Left ventricle myocardium inferior (tissue), 1 donor: ENCODE measurements at regions not wholly inside any gene's neighbourhood (a gene's known extent, or its start where the extent isn't known, plus 50 kb on each side); places are given as distances from the start of the nearest gene placed in this dataset.

Source experiments
- DNase-seq: peaks from one replicate; pipeline ENCODE4 v3.0.0-alpha.2; 2020
- H3K27ac ChIP-seq: fragments of 200-600 bp; replicated peaks from 2 replicates; pipeline ENCODE4 v1.8.0; 2021
- H3K27me3 ChIP-seq: fragments of 200-600 bp; 2 replicates; pipeline ENCODE4 v1.8.0; 2021; ENCODE audit warnings: low read depth
- H3K36me3 ChIP-seq: fragments of 200-600 bp; 2 replicates; pipeline ENCODE4 v1.8.0; 2021
- H3K4me1 ChIP-seq: fragments of 200-600 bp; 2 replicates; pipeline ENCODE4 v1.8.0; 2021
- H3K4me3 ChIP-seq: fragments of 200-600 bp; 2 replicates; pipeline ENCODE4 v1.8.0; 2021; ENCODE audit warnings: mild to moderate bottlenecking, moderate library complexity
- H3K9me3 ChIP-seq: fragments of 200-600 bp; replicated peaks from 2 replicates; pipeline ENCODE4 v1.8.0; 2021
- intact Hi-C: fragments of 100-400 bp; cut with micrococcal nuclease; formaldehyde crosslinking; loops from one replicate; pipeline ENCODE4 v1.11.0; 2022
- TF ChIP-seq, protein P1 (sequence below): fragments of 200-600 bp; IDR thresholded peaks from 2 replicates; pipeline ENCODE4 v1.8.0; 2021; ENCODE audit warnings: antibody characterized with exemption, mild to moderate bottlenecking, borderline replicate concordance
- donor health status: DM: no; HTN: yes; CAD: no; lungs with severe emphysema.

DNA sequence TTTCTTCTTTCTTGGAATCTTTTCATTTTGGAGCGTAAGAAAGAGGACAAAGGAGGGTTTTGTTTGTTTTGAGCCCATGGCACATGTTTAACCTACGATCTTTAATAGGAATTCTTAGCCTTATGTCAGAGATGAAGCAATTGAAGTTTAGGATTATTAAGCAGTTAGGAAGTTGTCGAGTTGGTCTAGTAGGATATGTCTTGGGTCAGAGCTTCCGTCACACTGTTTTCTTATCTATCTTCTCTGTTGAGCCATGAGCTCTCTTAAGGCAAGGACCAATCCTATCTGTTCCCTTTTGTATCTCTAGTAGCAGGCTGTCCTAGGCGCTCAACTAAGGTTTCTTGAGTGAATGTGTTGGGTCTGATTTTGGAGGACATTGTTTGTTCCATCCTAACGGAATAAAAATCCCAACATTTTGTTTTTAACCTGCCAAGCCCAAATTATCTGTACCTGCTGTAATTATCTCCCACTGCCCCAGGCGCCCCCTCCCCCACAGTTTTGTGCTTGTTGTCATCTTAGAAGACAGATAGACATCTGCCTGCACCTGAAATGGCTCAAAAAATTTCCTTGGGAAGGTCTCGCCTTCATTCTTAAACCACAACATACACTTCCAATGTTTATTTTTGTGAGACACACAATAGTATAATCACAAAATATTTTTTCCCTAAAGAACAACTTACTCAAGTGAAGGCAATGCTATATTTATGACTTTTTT lies 95.3 kb upstream of the GADD45A start:
- no peak overlapping the region for H3K4me3 ChIP-seq
- peaks cover 54% of the 10 kb centered on the region for H3K4me1 ChIP-seq
- peak overlapping the region; percentile 77 for H3K27ac ChIP-seq
- no peak for DNase-seq
- H3K36me3 ChIP-seq, result no peaks in the 10 kb centered on the region
- TF ChIP-seq, protein P1, sequence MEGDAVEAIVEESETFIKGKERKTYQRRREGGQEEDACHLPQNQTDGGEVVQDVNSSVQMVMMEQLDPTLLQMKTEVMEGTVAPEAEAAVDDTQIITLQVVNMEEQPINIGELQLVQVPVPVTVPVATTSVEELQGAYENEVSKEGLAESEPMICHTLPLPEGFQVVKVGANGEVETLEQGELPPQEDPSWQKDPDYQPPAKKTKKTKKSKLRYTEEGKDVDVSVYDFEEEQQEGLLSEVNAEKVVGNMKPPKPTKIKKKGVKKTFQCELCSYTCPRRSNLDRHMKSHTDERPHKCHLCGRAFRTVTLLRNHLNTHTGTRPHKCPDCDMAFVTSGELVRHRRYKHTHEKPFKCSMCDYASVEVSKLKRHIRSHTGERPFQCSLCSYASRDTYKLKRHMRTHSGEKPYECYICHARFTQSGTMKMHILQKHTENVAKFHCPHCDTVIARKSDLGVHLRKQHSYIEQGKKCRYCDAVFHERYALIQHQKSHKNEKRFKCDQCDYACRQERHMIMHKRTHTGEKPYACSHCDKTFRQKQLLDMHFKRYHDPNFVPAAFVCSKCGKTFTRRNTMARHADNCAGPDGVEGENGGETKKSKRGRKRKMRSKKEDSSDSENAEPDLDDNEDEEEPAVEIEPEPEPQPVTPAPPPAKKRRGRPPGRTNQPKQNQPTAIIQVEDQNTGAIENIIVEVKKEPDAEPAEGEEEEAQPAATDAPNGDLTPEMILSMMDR, result no peak
- no peaks in the 10 kb centered on the region for H3K27me3 ChIP-seq
- intact Hi-C loops, result no loop called here
- H3K9me3 ChIP-seq, result no peaks in the 10 kb centered on the region

DNA sequence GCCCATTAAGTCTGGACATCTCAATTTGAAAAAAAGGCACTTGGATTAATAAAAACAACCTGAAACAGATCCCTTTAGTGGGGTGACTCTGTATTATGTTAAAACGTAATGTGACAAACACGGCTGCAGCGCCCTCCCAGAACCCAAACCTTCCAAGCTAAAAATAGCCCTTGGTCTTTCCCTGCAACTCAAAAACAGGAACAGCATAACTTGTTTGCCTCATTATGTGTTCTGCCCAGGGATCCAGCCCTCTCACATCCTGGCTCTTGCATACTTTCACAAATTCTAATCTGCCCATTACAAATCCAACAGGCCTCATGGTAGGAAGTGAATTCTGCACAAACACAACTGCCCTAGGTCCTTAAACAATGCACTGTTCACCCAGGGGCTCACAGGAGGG lies 94.7 kb upstream of the GADD45A start:
- no peak for DNase-seq
- Histone ChIP-seq H3K4me1 (peaks cover 47% of the 10 kb centered on the region), H3K36me3 (no peaks in the 10 kb centered on the region)

DNA sequence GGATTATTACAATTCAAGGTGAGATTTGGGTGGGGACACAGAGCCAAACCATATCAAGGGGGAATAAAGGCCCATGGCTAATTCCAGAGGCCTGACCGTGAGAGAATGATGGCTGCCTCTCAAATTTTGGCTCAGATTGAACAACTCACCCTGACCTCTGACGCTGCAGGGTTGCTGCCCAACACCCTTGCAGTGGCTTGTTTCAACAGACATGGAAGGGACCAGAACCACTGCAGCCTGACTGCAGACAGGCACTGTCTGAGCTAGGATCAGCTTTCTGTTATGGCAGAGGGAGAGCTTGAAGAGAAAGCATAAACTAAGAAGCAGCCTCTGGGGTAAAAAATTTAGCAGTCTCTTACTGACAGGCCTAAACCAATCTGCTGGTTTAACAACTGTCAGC lies 90.2 kb upstream of the GADD45A start:
- TF ChIP-seq, protein P1, result no peak

More for the DNA sequence above, 94.7 kb upstream of the GADD45A start:
- TF ChIP-seq, protein P1, result no peak
- Histone ChIP-seq H3K27ac (peak overlapping the region; percentile 77), H3K9me3 (no peaks in the 10 kb centered on the region), H3K27me3 (no peaks in the 10 kb centered on the region), H3K4me3 (no peak overlapping the region)
- intact Hi-C loops, result no loop called here

DNA sequence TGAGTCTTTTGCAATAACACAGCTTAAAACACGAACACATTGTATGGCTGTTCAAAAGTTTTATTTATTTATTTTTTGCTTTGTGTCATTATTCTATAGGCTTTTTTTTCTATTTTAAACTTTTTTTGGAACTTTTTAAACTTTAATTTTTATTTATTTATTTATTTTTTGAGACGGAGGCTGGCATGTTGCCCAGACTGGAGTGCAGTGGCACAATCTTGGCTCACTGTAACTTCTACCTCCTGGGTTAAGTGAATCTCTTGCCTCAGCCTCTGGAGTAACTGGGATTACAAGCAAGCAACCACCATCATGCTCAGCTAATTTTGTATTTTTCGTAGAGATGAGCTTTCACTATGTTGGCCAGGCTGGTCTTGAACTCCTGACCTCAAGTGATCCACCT lies 88.3 kb upstream of the GADD45A start:
- Histone ChIP-seq H3K9me3 (peaks cover 6% of the 10 kb centered on the region), H3K4me1 (peaks cover 8% of the 10 kb centered on the region), H3K4me3 (no peak overlapping the region), H3K36me3 (no peaks in the 10 kb centered on the region), H3K27ac (no peak overlapping the region), H3K27me3 (no peaks in the 10 kb centered on the region)
- TF ChIP-seq, protein P1, result no peak
- intact Hi-C loops, result no loop called here
- no peak for DNase-seq

More for the DNA sequence above, 90.2 kb upstream of the GADD45A start:
- no peaks in the 10 kb centered on the region for H3K27me3 ChIP-seq
- peaks cover 6% of the 10 kb centered on the region for H3K9me3 ChIP-seq
- intact Hi-C loops, result no loop called here
- H3K36me3 ChIP-seq, result no peaks in the 10 kb centered on the region
- peaks cover 24% of the 10 kb centered on the region for H3K4me1 ChIP-seq
- no peak overlapping the region for H3K27ac ChIP-seq
- DNase-seq, result no peak
- H3K4me3 ChIP-seq, result no peak overlapping the region

DNA sequence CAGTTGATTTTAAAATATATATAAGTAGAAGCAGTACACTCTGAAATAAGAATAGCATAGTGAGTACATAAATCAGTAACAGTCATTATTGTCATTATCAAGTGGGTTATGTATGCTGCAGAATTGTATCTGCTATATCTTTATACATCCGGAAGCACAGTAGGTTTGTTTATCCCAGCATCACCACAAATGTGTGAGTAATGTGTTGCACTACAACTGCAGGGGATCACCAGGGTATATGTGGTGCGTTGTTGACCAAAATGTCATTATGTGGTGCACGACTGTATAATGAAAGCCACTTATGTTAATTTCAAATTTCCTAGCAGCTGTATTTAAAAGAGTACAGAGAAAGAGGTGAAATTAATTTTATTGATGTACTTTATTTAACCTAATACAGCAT lies 87.7 kb upstream of the GADD45A start:
- TF ChIP-seq, protein P1, result no peak
- DNase-seq, result no peak
- Histone ChIP-seq H3K27ac (no peak overlapping the region), H3K27me3 (no peaks in the 10 kb centered on the region), H3K9me3 (peaks cover 6% of the 10 kb centered on the region), H3K36me3 (no peaks in the 10 kb centered on the region), H3K4me3 (no peak overlapping the region), H3K4me1 (peaks cover 8% of the 10 kb centered on the region)
- intact Hi-C loops, result no loop called here
